A673 (cell line): ENCODE measurements at regions not wholly inside any gene's neighbourhood (a gene's known extent, or its start where the extent isn't known, plus 50 kb on each side); places are given as distances from the start of the nearest gene placed in this dataset.

ENCODE experiments used
- EZH2 ChIP-seq: fragments of 200-600 bp; sonication (generic); IDR thresholded peaks from 2 replicates; pipeline ENCODE4 v1.6.1; 2017; ENCODE audit warnings: borderline replicate concordance, low read depth, mild to moderate bottlenecking, mixed read lengths, antibody characterized with exemption, low read length; ENCODE audit not compliant: poor library complexity, severe bottlenecking
- TF ChIP-seq, protein P1 (sequence below): fragments of 300-800, 200-600 bp; sonication (generic); conservative IDR thresholded peaks from 2 replicates; pipeline ENCODE4 v1.5.1; 2017; ENCODE audit warnings: low read depth, mild to moderate bottlenecking, antibody characterized with exemption, low read length, moderate library complexity, mixed read lengths

DNA sequence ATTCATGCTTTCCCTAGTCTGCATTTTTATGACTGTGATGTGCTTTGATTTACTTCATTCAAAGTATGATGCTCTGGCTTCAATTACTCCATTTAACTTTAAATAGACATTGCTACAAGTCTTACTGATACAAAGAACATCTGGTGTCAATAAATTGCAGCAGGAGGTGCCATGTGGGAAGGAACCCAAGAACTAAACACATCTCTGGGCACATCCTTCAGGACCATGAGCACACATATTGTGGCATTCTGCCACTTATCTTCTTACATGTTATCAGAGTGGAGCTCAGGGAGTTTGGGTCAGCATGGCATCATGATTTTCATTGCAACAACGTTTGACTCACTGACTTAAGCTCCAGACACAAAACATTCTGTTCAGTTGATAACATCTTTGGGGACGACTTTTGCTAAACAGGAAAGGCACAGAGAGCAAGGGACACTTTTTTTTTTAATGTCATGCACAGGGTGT, 227.0 kb downstream of the DKK1 start:
- TF ChIP-seq, protein P1, sequence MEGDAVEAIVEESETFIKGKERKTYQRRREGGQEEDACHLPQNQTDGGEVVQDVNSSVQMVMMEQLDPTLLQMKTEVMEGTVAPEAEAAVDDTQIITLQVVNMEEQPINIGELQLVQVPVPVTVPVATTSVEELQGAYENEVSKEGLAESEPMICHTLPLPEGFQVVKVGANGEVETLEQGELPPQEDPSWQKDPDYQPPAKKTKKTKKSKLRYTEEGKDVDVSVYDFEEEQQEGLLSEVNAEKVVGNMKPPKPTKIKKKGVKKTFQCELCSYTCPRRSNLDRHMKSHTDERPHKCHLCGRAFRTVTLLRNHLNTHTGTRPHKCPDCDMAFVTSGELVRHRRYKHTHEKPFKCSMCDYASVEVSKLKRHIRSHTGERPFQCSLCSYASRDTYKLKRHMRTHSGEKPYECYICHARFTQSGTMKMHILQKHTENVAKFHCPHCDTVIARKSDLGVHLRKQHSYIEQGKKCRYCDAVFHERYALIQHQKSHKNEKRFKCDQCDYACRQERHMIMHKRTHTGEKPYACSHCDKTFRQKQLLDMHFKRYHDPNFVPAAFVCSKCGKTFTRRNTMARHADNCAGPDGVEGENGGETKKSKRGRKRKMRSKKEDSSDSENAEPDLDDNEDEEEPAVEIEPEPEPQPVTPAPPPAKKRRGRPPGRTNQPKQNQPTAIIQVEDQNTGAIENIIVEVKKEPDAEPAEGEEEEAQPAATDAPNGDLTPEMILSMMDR = no peak
- TF ChIP-seq EZH2 = no peak
